ENCODE measurements at regions not wholly inside any gene's neighbourhood (a gene's known extent, or its start where the extent isn't known, plus 50 kb on each side); places are given as distances from the start of the nearest gene placed in this dataset.

DNA sequence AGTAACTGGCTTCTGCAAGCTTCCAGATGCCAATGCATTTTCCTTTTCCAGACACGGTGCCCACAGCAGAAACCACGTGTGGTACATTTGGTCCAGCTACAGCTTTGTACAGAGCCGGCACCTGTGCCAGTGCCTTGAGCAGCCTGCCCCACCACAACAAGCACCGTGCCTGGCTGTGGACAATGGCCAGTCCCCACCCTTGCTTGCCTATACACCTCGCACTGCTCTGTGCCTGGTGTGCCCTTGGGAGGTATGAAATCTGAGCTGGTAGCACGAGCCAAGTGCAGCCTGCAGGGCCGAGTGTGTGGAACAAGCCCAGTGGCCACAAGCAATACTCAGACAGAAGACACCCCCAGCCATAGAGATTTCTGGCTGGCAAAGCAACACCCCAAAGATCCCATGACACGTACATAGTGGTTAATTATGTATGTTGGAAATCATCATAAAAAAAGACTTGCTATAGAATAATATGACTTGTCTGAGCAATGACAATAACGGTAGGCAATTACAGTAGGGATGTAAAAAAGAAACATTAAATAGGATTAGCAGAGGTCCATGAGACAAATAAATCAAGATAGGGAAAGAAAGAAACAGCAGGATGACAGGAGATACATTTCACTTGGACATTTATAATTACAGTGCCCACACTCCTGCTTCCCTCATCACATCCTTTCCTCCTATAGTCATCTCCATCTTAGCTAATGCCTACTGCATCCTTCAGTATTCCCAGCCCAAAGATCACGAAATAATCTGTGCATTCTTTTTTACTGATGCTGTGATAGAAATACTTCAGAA lies 1399.5 kb downstream of the PCDH9 start:
- H3K79me2 ChIP-seq (ENCODE audit: control insufficient read depth, low read length), result no peaks in the 10 kb centered on the region
- H3K27ac ChIP-seq (ENCODE audit: low read depth, low read length), result no peak overlapping the region
- TF ChIP-seq EZH2phosphoT487 (IDR thresholded peaks at IDR 0.05; ENCODE audit: borderline replicate concordance, low read length), result no peak
- TF ChIP-seq, protein P1, sequence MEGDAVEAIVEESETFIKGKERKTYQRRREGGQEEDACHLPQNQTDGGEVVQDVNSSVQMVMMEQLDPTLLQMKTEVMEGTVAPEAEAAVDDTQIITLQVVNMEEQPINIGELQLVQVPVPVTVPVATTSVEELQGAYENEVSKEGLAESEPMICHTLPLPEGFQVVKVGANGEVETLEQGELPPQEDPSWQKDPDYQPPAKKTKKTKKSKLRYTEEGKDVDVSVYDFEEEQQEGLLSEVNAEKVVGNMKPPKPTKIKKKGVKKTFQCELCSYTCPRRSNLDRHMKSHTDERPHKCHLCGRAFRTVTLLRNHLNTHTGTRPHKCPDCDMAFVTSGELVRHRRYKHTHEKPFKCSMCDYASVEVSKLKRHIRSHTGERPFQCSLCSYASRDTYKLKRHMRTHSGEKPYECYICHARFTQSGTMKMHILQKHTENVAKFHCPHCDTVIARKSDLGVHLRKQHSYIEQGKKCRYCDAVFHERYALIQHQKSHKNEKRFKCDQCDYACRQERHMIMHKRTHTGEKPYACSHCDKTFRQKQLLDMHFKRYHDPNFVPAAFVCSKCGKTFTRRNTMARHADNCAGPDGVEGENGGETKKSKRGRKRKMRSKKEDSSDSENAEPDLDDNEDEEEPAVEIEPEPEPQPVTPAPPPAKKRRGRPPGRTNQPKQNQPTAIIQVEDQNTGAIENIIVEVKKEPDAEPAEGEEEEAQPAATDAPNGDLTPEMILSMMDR (IDR thresholded peaks at IDR 0.05; ENCODE audit: low read depth, low read length, poor library complexity, severe bottlenecking), result no peak
- no peak overlapping the region for H3K4me3 ChIP-seq (ENCODE audit: low read length)
- H3K9me2 ChIP-seq (replicated peaks; ENCODE audit: control insufficient read depth, low read length), result no peaks in the 10 kb centered on the region
- H3K4me1 ChIP-seq (ENCODE audit: control insufficient read depth, low read length), result no peaks in the 10 kb centered on the region
- no peaks in the 10 kb centered on the region for H4K20me1 ChIP-seq (ENCODE audit: control insufficient read depth, insufficient read depth, low read depth, low read length)
- no peaks in the 10 kb centered on the region for H3K27me3 ChIP-seq (ENCODE audit: control insufficient read depth, low read length)
- no peaks in the 10 kb centered on the region for H3F3A ChIP-seq (ENCODE audit: control insufficient read depth, insufficient read depth)
- no peak overlapping the region for H3K4me2 ChIP-seq (ENCODE audit: low read length)
- H3K36me3 ChIP-seq (ENCODE audit: control insufficient read depth, low read length), result no peaks in the 10 kb centered on the region
- no peaks in the 10 kb centered on the region for H3K9me3 ChIP-seq (ENCODE audit: control insufficient read depth, insufficient read depth, low read length)

DNA sequence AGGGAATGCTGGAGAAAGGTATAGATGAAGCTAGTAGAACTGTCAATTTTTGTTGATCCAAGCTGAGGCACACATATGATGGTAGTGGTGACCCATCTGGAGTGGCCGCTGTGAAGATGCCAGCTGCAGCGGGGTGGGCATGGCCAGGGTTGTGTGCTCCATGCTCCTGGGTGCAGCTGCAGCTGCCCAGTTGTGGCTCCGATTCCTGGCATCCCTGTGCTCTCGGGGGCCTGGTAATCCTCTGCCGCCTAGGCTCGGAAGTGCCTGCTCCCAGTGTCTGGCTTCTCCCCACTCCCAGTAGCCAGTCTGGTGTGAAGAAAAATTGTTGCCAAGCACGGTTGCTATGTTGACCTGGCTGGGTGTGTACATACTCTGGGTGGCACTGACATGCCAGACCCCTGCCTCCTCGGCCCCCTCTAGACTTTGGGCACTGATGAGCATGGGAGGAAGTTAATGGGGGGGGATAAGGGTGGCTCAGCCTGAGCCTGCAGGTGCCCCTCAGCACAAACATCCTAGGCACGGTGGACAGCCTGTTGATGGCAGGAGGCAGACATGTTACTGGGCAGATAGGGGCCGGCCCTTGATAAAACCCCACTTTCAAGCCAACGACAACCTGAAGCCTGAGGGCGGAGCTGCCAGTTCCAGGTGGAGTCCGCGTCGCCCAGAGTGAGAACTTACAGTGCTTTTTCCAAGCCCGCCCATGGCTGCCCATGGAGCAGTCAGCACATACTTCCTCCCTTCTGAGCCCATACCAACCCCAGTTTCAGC lies 1400.7 kb downstream of the PCDH9 start:
- Histone ChIP-seq H3K4me1 (ENCODE audit: control insufficient read depth, low read length) (no peaks in the 10 kb centered on the region), H3K79me2 (ENCODE audit: control insufficient read depth, low read length) (no peaks in the 10 kb centered on the region), H3K9me3 (ENCODE audit: control insufficient read depth, insufficient read depth, low read length) (no peaks in the 10 kb centered on the region), H3K9me2 (replicated peaks; ENCODE audit: control insufficient read depth, low read length) (no peaks in the 10 kb centered on the region), H3K4me2 (ENCODE audit: low read length) (no peak overlapping the region), H4K20me1 (ENCODE audit: control insufficient read depth, insufficient read depth, low read depth, low read length) (no peaks in the 10 kb centered on the region), H3K36me3 (ENCODE audit: control insufficient read depth, low read length) (no peaks in the 10 kb centered on the region), H3K4me3 (ENCODE audit: low read length) (no peak overlapping the region), H3F3A (ENCODE audit: control insufficient read depth, insufficient read depth) (no peaks in the 10 kb centered on the region), H3K27ac (ENCODE audit: low read depth, low read length) (no peak overlapping the region), H3K27me3 (ENCODE audit: control insufficient read depth, low read length) (no peaks in the 10 kb centered on the region)
- TF ChIP-seq EZH2phosphoT487 (IDR thresholded peaks at IDR 0.05; ENCODE audit: borderline replicate concordance, low read length), result no peak
- TF ChIP-seq, protein P1 (IDR thresholded peaks at IDR 0.05; ENCODE audit: low read depth, low read length, poor library complexity, severe bottlenecking), result no peak

DNA sequence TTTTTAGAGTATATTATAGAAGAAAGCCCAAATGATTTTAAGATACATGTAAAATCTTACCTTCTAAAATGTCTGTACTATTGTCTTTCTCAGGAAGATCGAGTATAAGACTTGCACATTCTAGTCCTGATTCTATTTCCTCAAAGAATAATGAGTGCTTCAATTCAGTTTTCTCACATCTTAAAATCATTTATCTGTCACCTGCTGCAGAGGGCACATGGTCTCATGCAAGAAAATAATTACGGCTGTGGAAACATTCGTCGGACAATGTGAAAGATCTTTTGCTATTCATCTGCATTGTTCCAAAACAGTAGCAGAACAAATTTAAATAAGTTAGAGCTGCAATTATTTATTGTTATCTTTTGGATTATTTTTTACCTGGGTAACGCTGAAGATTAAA lies 1403.5 kb downstream of the PCDH9 start:
- no peaks in the 10 kb centered on the region for H3K9me3 ChIP-seq (ENCODE audit: control insufficient read depth, insufficient read depth, low read length)
- no peak overlapping the region for H3K4me2 ChIP-seq (ENCODE audit: low read length)
- H3K4me3 ChIP-seq (ENCODE audit: low read length), result no peak overlapping the region

More for the DNA sequence above, 1403.5 kb downstream of the PCDH9 start:
- Histone ChIP-seq H3K27me3 (ENCODE audit: control insufficient read depth, low read length) (no peaks in the 10 kb centered on the region), H3K9me2 (replicated peaks; ENCODE audit: control insufficient read depth, low read length) (no peaks in the 10 kb centered on the region), H4K20me1 (ENCODE audit: control insufficient read depth, insufficient read depth, low read depth, low read length) (no peaks in the 10 kb centered on the region), H3K4me1 (ENCODE audit: control insufficient read depth, low read length) (no peaks in the 10 kb centered on the region), H3K27ac (ENCODE audit: low read depth, low read length) (no peak overlapping the region), H3K36me3 (ENCODE audit: control insufficient read depth, low read length) (no peaks in the 10 kb centered on the region), H3K79me2 (ENCODE audit: control insufficient read depth, low read length) (no peaks in the 10 kb centered on the region), H3F3A (ENCODE audit: control insufficient read depth, insufficient read depth) (no peaks in the 10 kb centered on the region)
- TF ChIP-seq, protein P1 (IDR thresholded peaks at IDR 0.05; ENCODE audit: low read depth, low read length, poor library complexity, severe bottlenecking), result no peak
- no peak for TF ChIP-seq EZH2phosphoT487 (IDR thresholded peaks at IDR 0.05; ENCODE audit: borderline replicate concordance, low read length)
